ENCODE measurements at regions not wholly inside any gene's neighbourhood (a gene's known extent, or its start where the extent isn't known, plus 50 kb on each side); places are given as distances from the start of the nearest gene placed in this dataset.

- no peak for DNase-seq (ENCODE audit: low read depth, low spot score)
Observed at GRCh38 chr17:70230850-70231640, 61.7 kb downstream of the KCNJ2 start.

- DNase-seq (ENCODE audit: low read depth, low spot score): no peak
Observed at GRCh38 chr17:70232466-70232865, 63.1 kb downstream of the KCNJ2 start.

GRCh38 chr17:70235252-70235651, 65.9 kb downstream of the KCNJ2 start:
- no peak for DNase-seq (ENCODE audit: low read depth, low spot score)

GRCh38 chr17:70238228-70238627, 68.9 kb downstream of the KCNJ2 start:
- no peak for DNase-seq (ENCODE audit: low read depth, low spot score)

GRCh38 chr17:70238646-70239045, 69.3 kb downstream of the KCNJ2 start:
- DNase-seq (ENCODE audit: low read depth, low spot score): no peak

- no peak for DNase-seq (ENCODE audit: low read depth, low spot score)
Observed at GRCh38 chr17:70239391-70239826, 70.1 kb downstream of the KCNJ2 start.

- DNase-seq (ENCODE audit: low read depth, low spot score): no peak
Observed at GRCh38 chr17:70241071-70241470, 71.7 kb downstream of the KCNJ2 start.

GRCh38 chr17:70242781-70243437, 73.6 kb downstream of the KCNJ2 start:
- DNase-seq (ENCODE audit: low read depth, low spot score): peak; percentile 37

- peak; percentile 6 for DNase-seq (ENCODE audit: low read depth, low spot score)
Observed at GRCh38 chr17:70251706-70252105, 82.4 kb downstream of the KCNJ2 start.

- peak; percentile 4 for DNase-seq (ENCODE audit: low read depth, low spot score)
Observed at GRCh38 chr17:70254735-70255460, 85.6 kb downstream of the KCNJ2 start.

- DNase-seq (ENCODE audit: low read depth, low spot score): peak; percentile 9
Observed at GRCh38 chr17:70256751-70257150, 87.4 kb downstream of the KCNJ2 start.

GRCh38 chr17:70258465-70258864, 89.1 kb downstream of the KCNJ2 start:
- no peak for DNase-seq (ENCODE audit: low read depth, low spot score)

GRCh38 chr17:70259400-70259799, 90.1 kb downstream of the KCNJ2 start:
- DNase-seq (ENCODE audit: low read depth, low spot score): no peak

- no peak for DNase-seq (ENCODE audit: low read depth, low spot score)
Observed at GRCh38 chr17:70261170-70261569, 91.8 kb downstream of the KCNJ2 start.

GRCh38 chr17:70265471-70265870, 96.1 kb downstream of the KCNJ2 start:
- DNase-seq (ENCODE audit: low read depth, low spot score): no peak

- DNase-seq (ENCODE audit: low read depth, low spot score): no peak
Observed at GRCh38 chr17:70266394-70266793, 97.1 kb downstream of the KCNJ2 start.

- DNase-seq (ENCODE audit: low read depth, low spot score): no peak
Observed at GRCh38 chr17:70268383-70268782, 99.1 kb downstream of the KCNJ2 start.

GRCh38 chr17:70270554-70270953, 101.2 kb downstream of the KCNJ2 start:
- DNase-seq (ENCODE audit: low read depth, low spot score): no peak

- no peak for DNase-seq (ENCODE audit: low read depth, low spot score)
Observed at GRCh38 chr17:70271200-70271599, 101.9 kb downstream of the KCNJ2 start.

- DNase-seq (ENCODE audit: low read depth, low spot score): no peak
Observed at GRCh38 chr17:70271672-70272071, 102.3 kb downstream of the KCNJ2 start.

- no peak for DNase-seq (ENCODE audit: low read depth, low spot score)
Observed at GRCh38 chr17:70274255-70274654, 104.9 kb downstream of the KCNJ2 start.

- DNase-seq (ENCODE audit: low read depth, low spot score): peak; percentile 59
Observed at GRCh38 chr17:70276906-70277305, 107.6 kb downstream of the KCNJ2 start.
